Breast epithelium (tissue), 3 donors: ENCODE measurements at regions not wholly inside any gene's neighbourhood (a gene's known extent, or its start where the extent isn't known, plus 50 kb on each side); places are given as distances from the start of the nearest gene placed in this dataset.

Experiments
- POLR2A ChIP-seq: fragments of 450-650 bp; IDR thresholded peaks from one replicate; pipeline ENCODE4 v1.6.1; 2016; ENCODE audit warnings: antibody characterized with exemption, mild to moderate bottlenecking, moderate library complexity
- TF ChIP-seq, protein P1 (sequence below), 3 donors: fragments of 450-650 bp; IDR thresholded peaks; one replicate each; pipeline ENCODE4 v1.5.1; 2016 to 2017; ENCODE audit warnings: antibody characterized with exemption in 3 of 3, mild to moderate bottlenecking in 3 of 3, moderate library complexity in 3 of 3

- TF ChIP-seq, protein P1, sequence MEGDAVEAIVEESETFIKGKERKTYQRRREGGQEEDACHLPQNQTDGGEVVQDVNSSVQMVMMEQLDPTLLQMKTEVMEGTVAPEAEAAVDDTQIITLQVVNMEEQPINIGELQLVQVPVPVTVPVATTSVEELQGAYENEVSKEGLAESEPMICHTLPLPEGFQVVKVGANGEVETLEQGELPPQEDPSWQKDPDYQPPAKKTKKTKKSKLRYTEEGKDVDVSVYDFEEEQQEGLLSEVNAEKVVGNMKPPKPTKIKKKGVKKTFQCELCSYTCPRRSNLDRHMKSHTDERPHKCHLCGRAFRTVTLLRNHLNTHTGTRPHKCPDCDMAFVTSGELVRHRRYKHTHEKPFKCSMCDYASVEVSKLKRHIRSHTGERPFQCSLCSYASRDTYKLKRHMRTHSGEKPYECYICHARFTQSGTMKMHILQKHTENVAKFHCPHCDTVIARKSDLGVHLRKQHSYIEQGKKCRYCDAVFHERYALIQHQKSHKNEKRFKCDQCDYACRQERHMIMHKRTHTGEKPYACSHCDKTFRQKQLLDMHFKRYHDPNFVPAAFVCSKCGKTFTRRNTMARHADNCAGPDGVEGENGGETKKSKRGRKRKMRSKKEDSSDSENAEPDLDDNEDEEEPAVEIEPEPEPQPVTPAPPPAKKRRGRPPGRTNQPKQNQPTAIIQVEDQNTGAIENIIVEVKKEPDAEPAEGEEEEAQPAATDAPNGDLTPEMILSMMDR (IDR thresholded peaks at IDR 0.05) = no peak
- no peak for TF ChIP-seq POLR2A
Measured at GRCh38 chr5:129406440-129406839, 53.7 kb upstream of the ADAMTS19 start.
